Keratinocyte (primary cell): ENCODE measurements at regions not wholly inside any gene's neighbourhood (a gene's known extent, or its start where the extent isn't known, plus 50 kb on each side); places are given as distances from the start of the nearest gene placed in this dataset.

Source experiments
- DNase-seq: peaks from one replicate; pipeline ENCODE4 v3.0.0-alpha.2; 2011; ENCODE audit warnings: low read depth, missing footprints, low spot score
- FAIRE-seq: peaks from 2 replicates; lab custom pipeline; 2011; peaks lifted over from hg19 to GRCh38; lab: Jason Lieb, UNC
- H2AFZ ChIP-seq: 2 replicates; pipeline ENCODE4 v1.6.0; 2012; ENCODE audit warnings: low read length, control low read depth, inconsistent platforms; ENCODE audit not compliant: control insufficient read depth
- H3K27ac ChIP-seq: 2 replicates; pipeline ENCODE4 v1.5.1; 2011; ENCODE audit warnings: low read length; ENCODE audit not compliant: control insufficient read depth, insufficient read depth
- H3K27me3 ChIP-seq: 3 replicates; pipeline ENCODE4 v1.6.0; 2011; ENCODE audit warnings: low read length; ENCODE audit not compliant: control insufficient read depth, insufficient read depth; ENCODE audit errors: extremely low read depth
- H3K36me3 ChIP-seq, 2 experiments: 2 replicates in 1 of 2; 3 replicates in 1 of 2; pipeline ENCODE4 v1.5.1; 2011; ENCODE audit warnings: low read length in 2 of 2, mild to moderate bottlenecking in 1 of 2; ENCODE audit not compliant: control insufficient read depth in 2 of 2, insufficient read depth in 2 of 2; ENCODE audit errors: extremely low read depth in 1 of 2
- H3K4me1 ChIP-seq: 3 replicates; pipeline ENCODE4 v1.5.1; 2011; ENCODE audit warnings: low read length; ENCODE audit not compliant: control insufficient read depth, insufficient read depth; ENCODE audit errors: extremely low read depth
- H3K4me2 ChIP-seq: 3 replicates; pipeline ENCODE4 v1.6.0; 2011; ENCODE audit warnings: low read depth, low read length; ENCODE audit not compliant: control insufficient read depth, insufficient read depth; ENCODE audit errors: extremely low read depth
- H3K4me3 ChIP-seq, 3 experiments: fragments of 200-600 bp in 1 of 3; sonication (generic) in 1 of 3; 2 replicates in 2 of 3; 3 replicates in 1 of 3; pipeline ENCODE4 v1.5.1; 2011 to 2016; ENCODE audit warnings: low read length in 3 of 3, mild to moderate bottlenecking in 3 of 3, control low read depth in 2 of 3, inconsistent platforms in 1 of 3, low read depth in 1 of 3, mixed read lengths in 1 of 3, mixed run types in 1 of 3, moderate library complexity in 1 of 3; ENCODE audit not compliant: control insufficient read depth in 2 of 3, insufficient read depth in 2 of 3; ENCODE audit errors: extremely low read depth in 1 of 3
- H3K79me2 ChIP-seq: 2 replicates; pipeline ENCODE4 v1.6.0; 2012; ENCODE audit warnings: low read length; ENCODE audit not compliant: control insufficient read depth, insufficient read depth
- H3K9ac ChIP-seq: 3 replicates; pipeline ENCODE4 v1.6.0; 2011; ENCODE audit warnings: low read length; ENCODE audit not compliant: control insufficient read depth, insufficient read depth; ENCODE audit errors: extremely low read depth
- H3K9me1 ChIP-seq: 3 replicates; pipeline ENCODE4 v1.6.0; 2011; ENCODE audit warnings: low read length; ENCODE audit not compliant: control insufficient read depth, insufficient read depth; ENCODE audit errors: extremely low read depth
- H3K9me3 ChIP-seq: 2 replicates; pipeline ENCODE4 v1.5.1; 2012; ENCODE audit warnings: low read depth, low read length; ENCODE audit not compliant: control insufficient read depth
- H4K20me1 ChIP-seq: 3 replicates; pipeline ENCODE4 v1.6.0; 2011; ENCODE audit warnings: low read length; ENCODE audit not compliant: control insufficient read depth, insufficient read depth; ENCODE audit errors: extremely low read depth
- EZH2 ChIP-seq: IDR thresholded peaks from one replicate; pipeline ENCODE4 v1.6.1; 2012; ENCODE audit warnings: inconsistent platforms, mild to moderate bottlenecking, low read length, moderate library complexity
- dilution Hi-C: fragments of 300-500 bp; cut with MboI; formaldehyde crosslinking; loops from one replicate; pipeline ENCODE4 v1.7.0; 2020; ENCODE audit warnings: low sequenced_read_pairs; ENCODE audit not compliant: extremely low pct_ligation_motif_present
- TF ChIP-seq, protein P1 (sequence below), 3 experiments: IDR thresholded peaks in 1 of 3; conservative IDR thresholded peaks in 1 of 3; optimal IDR thresholded peaks in 1 of 3; 2 replicates in 2 of 3; 3 replicates in 1 of 3; pipeline versions ENCODE3 to v1.5.1; 2011; ENCODE audit warnings: low read length in 3 of 3, mild to moderate bottlenecking in 3 of 3, moderate library complexity in 2 of 3, control low read depth in 1 of 3, inconsistent platforms in 1 of 3; ENCODE audit not compliant: insufficient read depth in 2 of 3; ENCODE audit errors: extremely low read depth in 1 of 3

DNA sequence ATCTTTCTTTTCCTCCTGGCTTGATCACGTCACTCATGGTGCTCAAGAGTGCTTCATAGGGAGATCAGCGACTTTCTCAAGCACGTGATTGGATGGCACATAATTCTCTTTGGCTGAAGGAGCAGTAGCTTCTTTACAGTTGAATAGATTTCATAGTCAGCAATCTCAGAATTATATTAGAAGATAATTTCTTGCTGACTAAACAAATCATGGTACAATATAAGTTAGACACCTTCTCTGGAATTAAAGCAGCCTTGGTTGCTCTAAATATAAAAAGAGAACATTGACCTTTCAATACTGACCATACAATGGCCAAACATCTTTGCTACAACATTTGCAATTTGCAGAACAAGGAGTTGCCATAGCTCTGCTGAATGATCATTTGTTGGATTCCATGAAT is 238.5 kb upstream of the CHST9 start:
- no peak for DNase-seq
- dilution Hi-C loops = no loop called here
- Histone ChIP-seq H2AFZ (no peak overlapping the region), H3K27me3 (no peaks in the 10 kb centered on the region), H3K9me1 (no peaks in the 10 kb centered on the region), H3K4me3 (no peak overlapping the region), H3K4me1 (no peaks in the 10 kb centered on the region), H3K36me3 (no peaks in the 10 kb centered on the region), H3K79me2 (no peaks in the 10 kb centered on the region), H3K9ac (no peak overlapping the region), H3K27ac (no peak overlapping the region), H4K20me1 (no peaks in the 10 kb centered on the region), H3K9me3 (no peaks in the 10 kb centered on the region), H3K4me2 (no peak overlapping the region)
- FAIRE-seq = no peak
- TF ChIP-seq, protein P1, sequence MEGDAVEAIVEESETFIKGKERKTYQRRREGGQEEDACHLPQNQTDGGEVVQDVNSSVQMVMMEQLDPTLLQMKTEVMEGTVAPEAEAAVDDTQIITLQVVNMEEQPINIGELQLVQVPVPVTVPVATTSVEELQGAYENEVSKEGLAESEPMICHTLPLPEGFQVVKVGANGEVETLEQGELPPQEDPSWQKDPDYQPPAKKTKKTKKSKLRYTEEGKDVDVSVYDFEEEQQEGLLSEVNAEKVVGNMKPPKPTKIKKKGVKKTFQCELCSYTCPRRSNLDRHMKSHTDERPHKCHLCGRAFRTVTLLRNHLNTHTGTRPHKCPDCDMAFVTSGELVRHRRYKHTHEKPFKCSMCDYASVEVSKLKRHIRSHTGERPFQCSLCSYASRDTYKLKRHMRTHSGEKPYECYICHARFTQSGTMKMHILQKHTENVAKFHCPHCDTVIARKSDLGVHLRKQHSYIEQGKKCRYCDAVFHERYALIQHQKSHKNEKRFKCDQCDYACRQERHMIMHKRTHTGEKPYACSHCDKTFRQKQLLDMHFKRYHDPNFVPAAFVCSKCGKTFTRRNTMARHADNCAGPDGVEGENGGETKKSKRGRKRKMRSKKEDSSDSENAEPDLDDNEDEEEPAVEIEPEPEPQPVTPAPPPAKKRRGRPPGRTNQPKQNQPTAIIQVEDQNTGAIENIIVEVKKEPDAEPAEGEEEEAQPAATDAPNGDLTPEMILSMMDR (optimal IDR thresholded peaks at IDR 0.05 in 1 of 3, IDR thresholded peaks at IDR 0.05 in 1 of 3, conservative IDR thresholded peaks at IDR 0.05 in 1 of 3; ENCODE audit: extremely low read depth in 1 of 3, insufficient read depth in 2 of 3, low read length in 3 of 3) = no peak
- TF ChIP-seq EZH2 = no peak

DNA sequence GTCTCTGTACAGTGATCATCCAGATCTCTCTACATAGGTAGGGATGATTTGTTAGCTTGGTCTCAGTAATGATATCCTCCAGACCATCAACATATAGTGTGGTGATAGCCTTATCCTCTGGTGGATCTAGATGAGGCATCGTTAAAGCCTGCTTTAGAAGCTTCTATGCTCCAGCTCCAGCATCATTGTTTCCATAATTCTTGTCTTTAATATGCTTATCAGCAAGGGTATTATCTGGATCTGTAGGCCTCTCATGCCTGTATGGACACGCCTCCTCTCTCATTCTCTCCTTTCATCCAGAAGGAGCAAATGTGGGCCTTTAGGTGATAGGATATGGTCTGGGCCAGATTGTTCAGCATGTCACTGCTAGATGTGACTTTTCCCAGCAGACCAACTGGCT is 234.5 kb upstream of the CHST9 start:
- H3K79me2 ChIP-seq = no peaks in the 10 kb centered on the region
- DNase-seq (no peak), FAIRE-seq (no peak)
- no peaks in the 10 kb centered on the region for H3K27me3 ChIP-seq
- H3K9me1 ChIP-seq = no peaks in the 10 kb centered on the region
- H3K27ac ChIP-seq = no peak overlapping the region
- H3K36me3 ChIP-seq = no peaks in the 10 kb centered on the region
- no peaks in the 10 kb centered on the region for H3K9me3 ChIP-seq
- TF ChIP-seq, protein P1 (optimal IDR thresholded peaks at IDR 0.05 in 1 of 3, IDR thresholded peaks at IDR 0.05 in 1 of 3, conservative IDR thresholded peaks at IDR 0.05 in 1 of 3; ENCODE audit: extremely low read depth in 1 of 3, insufficient read depth in 2 of 3, low read length in 3 of 3) = no peak
- no peak for TF ChIP-seq EZH2
- no peak overlapping the region for H2AFZ ChIP-seq
- no peak overlapping the region for H3K4me3 ChIP-seq
- dilution Hi-C loops = no loop called here
- H4K20me1 ChIP-seq = no peaks in the 10 kb centered on the region
- no peaks in the 10 kb centered on the region for H3K4me1 ChIP-seq
- H3K4me2 ChIP-seq = no peak overlapping the region
- no peak overlapping the region for H3K9ac ChIP-seq
